GM20431 (cell line): ENCODE measurements at regions not wholly inside any gene's neighbourhood (a gene's known extent, or its start where the extent isn't known, plus 50 kb on each side); places are given as distances from the start of the nearest gene placed in this dataset.

ENCODE experiments used
- in situ Hi-C: fragments of 300-500 bp; cut with MseI, MboI; formaldehyde crosslinking; loops from one replicate; pipeline ENCODE4 v1.15.0; 2020; ENCODE audit warnings: low sequenced_read_pairs; ENCODE audit not compliant: unreplicated experiment

DNA sequence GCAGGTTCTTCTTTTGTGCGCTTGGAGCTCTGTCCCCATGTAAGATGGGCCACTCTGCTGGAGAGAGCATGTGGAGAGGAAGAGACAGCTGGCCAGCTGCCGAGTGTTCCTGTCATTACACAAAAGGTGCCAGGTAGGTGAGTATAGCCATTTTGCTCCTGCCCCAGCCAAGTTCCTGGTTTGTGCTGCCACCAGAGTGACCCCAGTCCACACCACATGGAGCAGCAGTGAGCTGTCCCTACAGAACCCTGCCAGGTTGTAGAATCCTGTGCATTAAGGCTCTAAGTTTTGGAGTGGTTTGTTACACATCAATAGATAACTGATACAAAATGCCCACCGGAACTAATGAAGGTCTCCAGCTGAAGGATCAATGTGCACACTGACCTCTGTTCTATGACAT, 84.6 kb upstream of the GHITM start:
- in situ Hi-C loops = no loop called here

GRCh38 chr10:84059526-84059925, 79.8 kb upstream of the GHITM start:
- in situ Hi-C loops = no loop called here

DNA sequence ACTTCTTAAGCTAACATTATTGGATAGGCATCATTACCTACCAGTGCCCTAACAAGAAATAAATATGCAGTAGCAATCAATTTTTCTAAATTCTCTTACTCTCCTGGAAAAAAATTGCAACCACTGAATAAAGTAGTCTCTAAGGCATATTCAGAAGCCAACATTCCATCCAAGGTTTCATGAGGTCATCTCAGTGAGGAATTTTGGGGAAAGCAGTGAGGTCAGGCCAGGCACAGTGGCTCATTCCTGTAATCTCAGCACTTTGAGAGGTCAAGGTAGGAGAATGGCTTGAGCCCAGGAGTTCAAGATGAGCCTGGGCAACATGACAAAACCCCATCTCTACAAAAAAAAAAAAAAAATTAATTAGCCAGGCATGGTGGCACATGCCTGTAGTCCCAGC, 75.9 kb upstream of the GHITM start:
- in situ Hi-C loops = no loop called here

- in situ Hi-C loops = no loop called here
Measured at GRCh38 chr10:84065804-84066601, 73.3 kb upstream of the GHITM start.

DNA sequence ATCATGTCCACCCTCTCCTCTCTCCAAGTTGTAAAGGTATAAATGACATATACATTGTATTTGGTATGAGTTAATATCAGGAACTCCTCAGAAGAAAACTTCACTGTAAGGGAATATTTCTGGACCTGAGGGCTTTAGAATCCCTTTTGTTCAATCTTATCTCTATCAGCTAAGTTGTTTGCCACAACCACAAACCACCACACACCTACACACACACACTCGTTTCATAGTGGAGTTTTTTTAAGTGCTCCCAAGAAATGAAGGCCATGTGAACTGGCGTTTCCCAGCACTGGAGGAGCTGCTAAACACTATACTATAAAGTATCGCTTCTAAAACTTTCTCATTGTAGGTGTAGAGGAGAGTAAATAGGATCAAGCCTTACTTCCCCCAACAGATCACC, 64.8 kb upstream of the GHITM start:
- in situ Hi-C loops = no loop called here

DNA sequence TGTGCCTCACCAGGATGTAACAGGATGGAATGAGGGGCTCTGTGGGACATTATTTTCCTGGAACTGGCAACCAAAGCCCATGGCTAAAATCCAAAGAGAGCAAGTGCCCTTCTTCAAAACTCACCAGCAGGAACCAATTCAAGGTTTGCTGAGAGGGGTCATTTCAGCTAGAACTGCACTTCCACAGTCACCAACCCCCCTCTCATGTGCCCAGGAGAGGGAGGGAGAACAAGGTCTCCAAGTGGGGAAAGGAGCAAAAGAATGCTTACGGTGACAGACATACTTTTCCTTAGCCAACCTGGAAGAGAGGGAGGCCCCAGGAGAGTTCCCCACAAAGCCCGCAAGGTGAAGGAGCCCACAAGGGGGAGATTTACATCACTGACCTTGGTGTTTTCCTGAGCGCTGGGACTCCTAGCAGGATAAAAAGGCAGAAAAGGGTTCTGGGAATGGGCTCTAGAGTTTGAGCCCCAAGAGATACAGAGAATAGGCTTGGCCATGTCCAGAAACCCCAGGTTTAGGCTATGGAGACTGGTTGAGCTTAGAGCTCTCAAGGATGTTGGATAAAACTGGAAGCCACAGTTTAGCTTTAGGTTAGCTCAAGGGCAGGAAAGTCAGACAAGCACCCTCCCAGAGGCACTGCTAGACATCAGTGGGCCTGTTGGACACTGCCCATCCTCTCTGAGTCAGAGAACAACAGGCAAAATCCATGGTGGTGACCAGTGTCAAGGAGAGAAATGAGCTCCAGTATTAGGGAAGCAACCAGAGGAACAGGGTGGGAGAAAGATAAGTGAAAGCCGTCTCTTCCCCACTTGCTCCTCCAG, 63.9 kb upstream of the GHITM start:
- in situ Hi-C loops = no loop called here

GRCh38 chr10:84076047-84076388, 63.3 kb upstream of the GHITM start:
- in situ Hi-C loops = no loop called here

GRCh38 chr10:84076540-84077195, 62.6 kb upstream of the GHITM start:
- in situ Hi-C loops = no loop called here

DNA sequence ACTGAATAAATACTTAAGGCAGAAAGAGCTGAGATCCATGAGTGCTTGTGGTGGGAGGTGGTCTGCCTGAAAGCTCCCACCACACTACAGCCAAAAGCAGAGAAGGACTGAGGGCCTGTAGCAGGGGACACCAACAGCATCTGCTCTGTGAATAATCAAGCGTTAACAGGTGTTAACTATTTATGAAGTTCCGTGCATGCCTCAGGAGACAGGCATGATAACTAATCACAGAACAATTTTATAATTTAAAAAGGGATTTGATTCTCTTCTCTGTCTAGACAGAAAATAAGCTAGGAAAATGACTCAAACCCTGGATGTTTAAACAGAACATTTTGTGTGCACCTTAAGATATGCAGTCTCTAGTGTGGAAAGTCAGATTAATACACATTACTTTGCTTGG, 61.5 kb upstream of the GHITM start:
- in situ Hi-C loops = no loop called here

- in situ Hi-C loops = no loop called here
Measured at GRCh38 chr10:84078771-84079170, 60.5 kb upstream of the GHITM start.

- in situ Hi-C loops = no loop called here
Measured at GRCh38 chr10:84084342-84084741, 55.0 kb upstream of the GHITM start.

GRCh38 chr10:84087202-84087601, 52.1 kb upstream of the GHITM start:
- in situ Hi-C loops = no loop called here

DNA sequence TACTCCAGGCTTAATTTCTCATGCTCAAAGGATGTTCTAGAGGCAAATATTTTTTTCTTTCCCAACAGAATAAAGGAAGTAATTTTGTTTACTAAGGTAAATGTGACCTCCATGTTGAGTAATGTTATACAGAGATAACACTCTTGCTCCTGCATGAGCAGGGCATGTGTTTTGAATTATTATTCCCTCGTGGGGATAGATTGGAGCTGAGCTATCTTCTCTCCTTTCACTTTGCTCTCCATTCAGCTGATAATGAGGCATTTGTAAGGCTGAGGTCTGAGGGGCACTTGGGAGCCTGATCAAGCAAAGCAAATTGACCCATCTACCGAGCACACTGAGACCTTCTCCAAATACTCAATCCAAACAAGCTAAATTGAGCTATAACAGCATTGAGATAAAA, 50.7 kb upstream of the GHITM start:
- in situ Hi-C loops = no loop called here

DNA sequence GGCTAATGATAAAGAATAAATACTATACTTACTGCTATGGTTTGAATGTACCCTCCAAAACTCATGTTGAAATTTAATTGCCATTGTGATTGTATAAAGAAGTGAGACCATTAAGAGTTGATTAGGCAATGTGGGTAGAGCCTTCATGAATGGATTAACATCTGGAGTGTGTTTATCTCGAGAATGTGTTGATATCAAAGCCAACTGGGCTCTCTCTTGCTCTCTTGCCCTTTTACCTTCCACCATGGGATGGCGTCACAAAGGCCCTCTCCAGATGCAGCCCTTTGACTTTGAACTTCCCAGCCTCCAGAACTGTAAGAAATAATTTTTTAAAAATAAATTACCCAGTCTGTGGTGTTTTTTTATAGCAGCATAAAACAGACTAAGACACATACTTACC, 50.1 kb upstream of the GHITM start:
- in situ Hi-C loops = no loop called here
